ENCODE measurements at regions not wholly inside any gene's neighbourhood (a gene's known extent, or its start where the extent isn't known, plus 50 kb on each side); places are given as distances from the start of the nearest gene placed in this dataset.

DNA sequence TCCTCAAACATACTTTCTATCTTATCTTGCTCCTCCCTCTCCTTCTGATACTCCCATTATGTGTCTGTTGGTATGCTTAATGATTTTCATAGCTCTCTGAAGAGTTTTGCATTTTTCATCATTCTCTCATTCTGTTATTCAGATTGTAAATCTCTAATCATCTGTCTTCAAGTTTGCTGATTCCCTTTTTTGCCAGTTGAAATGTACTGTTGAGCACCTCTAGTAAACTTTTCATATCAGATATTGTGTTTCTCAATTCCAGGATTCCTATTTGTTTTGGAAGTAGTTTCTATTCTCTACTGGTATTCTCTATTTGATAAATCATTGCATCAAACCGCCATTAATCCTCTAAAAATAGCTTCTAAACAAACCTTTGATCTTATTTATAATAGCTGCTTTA, 387.7 kb downstream of the PAX1 start:
- no peak overlapping the region for H3K27ac ChIP-seq
- H3K4me1 ChIP-seq (ENCODE audit: low read depth): no peaks in the 10 kb centered on the region
- H3K36me3 ChIP-seq: no peaks in the 10 kb centered on the region
- H3K9me3 ChIP-seq (ENCODE audit: low read depth): no peaks in the 10 kb centered on the region
- H3K27me3 ChIP-seq: no peaks in the 10 kb centered on the region
- no peak overlapping the region for H3K4me3 ChIP-seq
- DNase-seq (ENCODE audit: low read depth in 1 of 2, low spot score in 1 of 2): no peak
- TF ChIP-seq, protein P1, sequence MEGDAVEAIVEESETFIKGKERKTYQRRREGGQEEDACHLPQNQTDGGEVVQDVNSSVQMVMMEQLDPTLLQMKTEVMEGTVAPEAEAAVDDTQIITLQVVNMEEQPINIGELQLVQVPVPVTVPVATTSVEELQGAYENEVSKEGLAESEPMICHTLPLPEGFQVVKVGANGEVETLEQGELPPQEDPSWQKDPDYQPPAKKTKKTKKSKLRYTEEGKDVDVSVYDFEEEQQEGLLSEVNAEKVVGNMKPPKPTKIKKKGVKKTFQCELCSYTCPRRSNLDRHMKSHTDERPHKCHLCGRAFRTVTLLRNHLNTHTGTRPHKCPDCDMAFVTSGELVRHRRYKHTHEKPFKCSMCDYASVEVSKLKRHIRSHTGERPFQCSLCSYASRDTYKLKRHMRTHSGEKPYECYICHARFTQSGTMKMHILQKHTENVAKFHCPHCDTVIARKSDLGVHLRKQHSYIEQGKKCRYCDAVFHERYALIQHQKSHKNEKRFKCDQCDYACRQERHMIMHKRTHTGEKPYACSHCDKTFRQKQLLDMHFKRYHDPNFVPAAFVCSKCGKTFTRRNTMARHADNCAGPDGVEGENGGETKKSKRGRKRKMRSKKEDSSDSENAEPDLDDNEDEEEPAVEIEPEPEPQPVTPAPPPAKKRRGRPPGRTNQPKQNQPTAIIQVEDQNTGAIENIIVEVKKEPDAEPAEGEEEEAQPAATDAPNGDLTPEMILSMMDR (IDR thresholded peaks at IDR 0.05; ENCODE audit: low read depth, low read length): no peak

DNA sequence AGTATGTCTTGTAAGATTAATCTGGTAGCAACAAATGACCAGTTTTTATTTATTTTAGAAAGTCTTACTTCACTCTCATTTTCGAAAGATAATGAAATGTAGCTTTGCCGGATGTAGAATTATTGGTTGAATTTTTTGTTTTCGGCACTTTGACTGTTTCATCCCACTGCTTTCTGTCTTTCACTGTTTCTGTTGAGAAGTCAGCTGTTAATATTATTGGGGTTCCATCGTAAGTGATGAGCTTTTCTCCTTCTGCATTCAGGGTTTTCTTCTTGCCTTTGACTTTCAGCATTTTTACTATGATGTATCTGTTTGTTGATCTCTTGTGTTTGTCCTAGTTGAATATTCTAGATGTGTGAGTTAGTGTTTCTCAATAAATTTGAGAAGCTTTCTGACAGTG, 383.4 kb downstream of the PAX1 start:
- TF ChIP-seq, protein P1 (IDR thresholded peaks at IDR 0.05; ENCODE audit: low read depth, low read length): no peak
- DNase-seq (ENCODE audit: low read depth in 1 of 2, low spot score in 1 of 2): no peak
- no peaks in the 10 kb centered on the region for H3K27me3 ChIP-seq
- H3K36me3 ChIP-seq: no peaks in the 10 kb centered on the region
- H3K9me3 ChIP-seq (ENCODE audit: low read depth): no peaks in the 10 kb centered on the region
- H3K4me1 ChIP-seq (ENCODE audit: low read depth): no peaks in the 10 kb centered on the region
- no peak overlapping the region for H3K27ac ChIP-seq
- no peak overlapping the region for H3K4me3 ChIP-seq

DNA sequence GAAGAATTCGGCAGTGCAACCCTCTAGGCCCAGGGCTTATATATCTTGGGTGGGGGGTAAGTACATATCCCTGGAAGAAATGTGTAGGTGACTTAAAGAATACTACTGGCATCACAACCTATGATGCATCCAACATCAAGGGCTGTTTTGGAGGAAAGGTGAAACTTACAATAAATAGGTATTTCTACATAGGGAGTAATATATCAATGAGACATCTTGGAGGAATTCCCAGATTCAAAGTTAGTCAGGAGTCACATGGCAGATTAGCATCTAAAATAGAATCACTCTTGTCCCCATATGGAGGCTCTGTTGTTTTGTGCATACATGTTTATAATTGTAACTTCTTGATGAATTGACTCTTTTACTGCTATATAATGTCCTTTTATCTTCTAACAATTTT, 375.5 kb downstream of the PAX1 start:
- Histone ChIP-seq H3K4me1 (ENCODE audit: low read depth) (no peaks in the 10 kb centered on the region), H3K27ac (no peak overlapping the region), H3K4me3 (no peak overlapping the region), H3K27me3 (no peaks in the 10 kb centered on the region), H3K9me3 (ENCODE audit: low read depth) (no peaks in the 10 kb centered on the region), H3K36me3 (no peaks in the 10 kb centered on the region)
- TF ChIP-seq, protein P1 (IDR thresholded peaks at IDR 0.05; ENCODE audit: low read depth, low read length): no peak
- DNase-seq (ENCODE audit: low read depth in 1 of 2, low spot score in 1 of 2): no peak

DNA sequence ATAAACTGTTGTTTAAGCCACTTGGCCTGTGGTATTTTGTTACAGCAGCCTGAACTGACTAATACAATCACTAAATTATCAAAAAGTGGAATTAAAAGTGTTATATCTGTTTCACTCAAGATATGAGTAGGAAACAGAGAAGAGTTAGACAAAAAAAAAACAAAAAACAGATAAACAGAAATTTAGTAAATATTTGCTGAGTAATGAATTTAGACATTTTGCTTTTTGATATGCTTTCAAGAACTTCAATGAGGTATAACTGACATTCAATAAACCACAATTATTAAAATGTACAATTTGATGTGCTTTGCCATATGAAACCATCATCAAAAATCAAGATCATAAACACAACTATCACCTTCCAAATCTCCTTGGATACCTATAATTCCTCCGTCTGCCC, 369.2 kb downstream of the PAX1 start:
- no peak overlapping the region for H3K27ac ChIP-seq
- no peak for DNase-seq (ENCODE audit: low read depth in 1 of 2, low spot score in 1 of 2)

DNA sequence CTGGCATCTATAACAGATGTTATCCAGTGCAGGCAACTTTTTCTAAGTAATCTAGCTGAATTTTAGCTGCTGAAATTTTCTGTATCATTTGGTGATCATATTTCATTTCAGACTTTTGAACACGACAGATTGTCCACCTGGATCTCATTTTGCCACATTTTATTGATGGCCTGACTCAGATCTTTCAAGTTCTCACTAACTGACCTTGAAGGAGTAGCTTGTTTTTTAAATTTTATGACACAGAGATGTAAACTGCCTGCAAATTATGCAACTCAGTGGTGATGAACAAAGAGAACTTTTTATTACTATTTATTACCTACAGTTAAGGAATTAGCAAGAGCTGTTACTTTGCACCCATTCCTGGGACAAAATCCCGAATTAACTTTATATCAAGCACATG, 366.4 kb downstream of the PAX1 start:
- no peak for DNase-seq (ENCODE audit: low read depth in 1 of 2, low spot score in 1 of 2)

More for the DNA sequence above, 369.2 kb downstream of the PAX1 start:
- no peaks in the 10 kb centered on the region for H3K27me3 ChIP-seq
- H3K9me3 ChIP-seq (ENCODE audit: low read depth): no peaks in the 10 kb centered on the region
- H3K4me3 ChIP-seq: no peak overlapping the region
- no peaks in the 10 kb centered on the region for H3K4me1 ChIP-seq (ENCODE audit: low read depth)
- TF ChIP-seq, protein P1 (IDR thresholded peaks at IDR 0.05; ENCODE audit: low read depth, low read length): no peak
- H3K36me3 ChIP-seq: no peaks in the 10 kb centered on the region

More for the DNA sequence above, 366.4 kb downstream of the PAX1 start:
- H3K9me3 ChIP-seq (ENCODE audit: low read depth): no peaks in the 10 kb centered on the region
- H3K27ac ChIP-seq: no peak overlapping the region
- H3K4me1 ChIP-seq (ENCODE audit: low read depth): no peaks in the 10 kb centered on the region
- no peaks in the 10 kb centered on the region for H3K36me3 ChIP-seq
- no peak overlapping the region for H3K4me3 ChIP-seq
- TF ChIP-seq, protein P1 (IDR thresholded peaks at IDR 0.05; ENCODE audit: low read depth, low read length): no peak
- no peaks in the 10 kb centered on the region for H3K27me3 ChIP-seq
